Gastroesophageal sphincter (tissue), 4 donors: ENCODE measurements at regions not wholly inside any gene's neighbourhood (a gene's known extent, or its start where the extent isn't known, plus 50 kb on each side); places are given as distances from the start of the nearest gene placed in this dataset.
"Not testable (repeated sequence)": the region's sequence is repeated elsewhere in the genome, so short reads cannot be mapped to it uniquely, and the experiment has no call there.

Experiments used
- ATAC-seq: fragments of 150-250 bp; one replicate; pipeline ENCODE4 v1.9.1; 2016; ENCODE audit warnings: mild to moderate bottlenecking, moderate library complexity
- H3K27ac ChIP-seq, 4 donors: fragments of 200-600 bp; sonication (generic) in 3 of 4; 1 replicate in 3 of 4; 2 replicates in 1 of 4; pipeline ENCODE4 v1.5.1; 2016 to 2019
- H3K27me3 ChIP-seq: fragments of 200-600 bp; sonication (generic); one replicate; pipeline ENCODE4 v1.5.1; 2019
- H3K36me3 ChIP-seq, 2 donors: fragments of 200-600 bp; sonication (generic); one replicate each; pipeline ENCODE4 v1.5.1; 2019; ENCODE audit warnings: control low read depth in 1 of 2
- H3K4me1 ChIP-seq, 3 donors: fragments of 200-600 bp; sonication (generic); 1 replicate in 2 of 3; 2 replicates in 1 of 3; pipeline ENCODE4 v1.5.1; 2016 to 2019; ENCODE audit warnings: control low read depth in 2 of 3
- H3K4me3 ChIP-seq, 2 donors: fragments of 200-600 bp; sonication (generic); one replicate each; pipeline ENCODE4 v1.5.1; 2019; ENCODE audit warnings: mild to moderate bottlenecking in 1 of 2, moderate library complexity in 1 of 2
- H3K9me3 ChIP-seq, 3 donors: fragments of 200-600 bp; sonication (generic); one replicate each; pipeline ENCODE4 v1.5.1; 2017 to 2019; ENCODE audit warnings: control low read depth in 2 of 3
- EP300 ChIP-seq: sonication (generic); formaldehyde crosslinking; IDR thresholded peaks from one replicate; pipeline ENCODE4 v1.6.1; 2017; ENCODE audit warnings: antibody characterized with exemption, mild to moderate bottlenecking
- POLR2A ChIP-seq, 2 donors: fragments of 450-650 bp; IDR thresholded peaks; one replicate each; pipeline ENCODE4 v1.6.1; 2017; ENCODE audit warnings: antibody characterized with exemption in 2 of 2, mild to moderate bottlenecking in 2 of 2, moderate library complexity in 1 of 2
- POLR2AphosphoS5 ChIP-seq: sonication (generic); formaldehyde crosslinking; IDR thresholded peaks from one replicate; pipeline ENCODE4 v1.6.1; 2017; ENCODE audit warnings: antibody characterized with exemption
- whole genome bisulfite sequencing, 2 donors: methylation state at CpG; one replicate each; pipeline ENCODE4 v1.1.5; 2018; ENCODE audit warnings: low coverage in 1 of 2; 5-methylcytosine and 5-hydroxymethylcytosine counted together
- TF ChIP-seq, protein P1 (sequence below), 4 experiments: fragments of 200-600 bp in 2 of 4; fragments of 450-650 bp in 2 of 4; sonication (generic) in 1 of 4; IDR thresholded peaks; one replicate each; pipeline ENCODE4 v1.5.1; 2017 to 2019; ENCODE audit warnings: antibody characterized with exemption in 4 of 4, mild to moderate bottlenecking in 2 of 4, moderate library complexity in 2 of 4

- H3K27me3 ChIP-seq, result no peaks in the 10 kb centered on the region
- no peaks in the 10 kb centered on the region for H3K9me3 ChIP-seq
- peak overlapping the region in 1 of 2 donors; percentile 33 for H3K4me3 ChIP-seq
- H3K27ac ChIP-seq, result no peak overlapping the region
- 2 to 17% methylated on average over 1 to 9 of the region's 43 CpGs for WGBS, 2 donors
- TF ChIP-seq POLR2AphosphoS5, result no peak
- TF ChIP-seq, protein P1, sequence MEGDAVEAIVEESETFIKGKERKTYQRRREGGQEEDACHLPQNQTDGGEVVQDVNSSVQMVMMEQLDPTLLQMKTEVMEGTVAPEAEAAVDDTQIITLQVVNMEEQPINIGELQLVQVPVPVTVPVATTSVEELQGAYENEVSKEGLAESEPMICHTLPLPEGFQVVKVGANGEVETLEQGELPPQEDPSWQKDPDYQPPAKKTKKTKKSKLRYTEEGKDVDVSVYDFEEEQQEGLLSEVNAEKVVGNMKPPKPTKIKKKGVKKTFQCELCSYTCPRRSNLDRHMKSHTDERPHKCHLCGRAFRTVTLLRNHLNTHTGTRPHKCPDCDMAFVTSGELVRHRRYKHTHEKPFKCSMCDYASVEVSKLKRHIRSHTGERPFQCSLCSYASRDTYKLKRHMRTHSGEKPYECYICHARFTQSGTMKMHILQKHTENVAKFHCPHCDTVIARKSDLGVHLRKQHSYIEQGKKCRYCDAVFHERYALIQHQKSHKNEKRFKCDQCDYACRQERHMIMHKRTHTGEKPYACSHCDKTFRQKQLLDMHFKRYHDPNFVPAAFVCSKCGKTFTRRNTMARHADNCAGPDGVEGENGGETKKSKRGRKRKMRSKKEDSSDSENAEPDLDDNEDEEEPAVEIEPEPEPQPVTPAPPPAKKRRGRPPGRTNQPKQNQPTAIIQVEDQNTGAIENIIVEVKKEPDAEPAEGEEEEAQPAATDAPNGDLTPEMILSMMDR (IDR thresholded peaks at IDR 0.05), result peak; percentile 78 to 96 (median 89)
- H3K4me1 ChIP-seq, result peaks cover 0 to 10% (median 0%) of the 10 kb centered on the region in 3 donors
- H3K36me3 ChIP-seq, result no peaks in the 10 kb centered on the region
- peak; percentile 78 for ATAC-seq
Observed at GRCh38 chr10:64041185-64041988, 520.2 kb downstream of the REEP3 start.

DNA sequence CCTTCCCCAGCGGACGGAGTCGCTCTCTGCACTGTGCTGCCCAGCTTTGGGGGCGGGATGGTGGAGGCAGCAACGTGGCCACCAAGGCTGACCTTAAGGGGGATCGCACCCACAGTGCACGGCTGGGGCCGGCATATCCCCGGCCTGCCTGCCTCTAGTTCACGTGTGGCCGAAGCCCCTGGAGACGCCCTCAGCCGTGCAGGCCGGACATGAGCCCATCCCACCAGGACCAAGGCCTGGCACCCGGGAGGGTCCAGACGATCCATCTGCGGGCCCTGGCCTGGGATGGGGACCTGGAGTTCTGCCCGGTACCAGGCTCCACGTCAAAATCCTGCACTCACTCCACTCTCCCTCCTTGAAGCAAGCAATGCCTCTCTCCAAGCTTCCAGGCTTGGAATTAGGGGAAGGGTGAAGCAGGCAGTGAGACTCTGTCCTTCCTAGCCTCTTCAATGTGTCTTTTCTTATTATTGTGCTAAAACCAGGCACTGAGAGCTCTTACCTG is 520.8 kb downstream of the REEP3 start:
- no peaks in the 10 kb centered on the region for H3K27me3 ChIP-seq
- H3K36me3 ChIP-seq, result no peaks in the 10 kb centered on the region
- H3K4me1 ChIP-seq, result peaks cover 0 to 10% (median 0%) of the 10 kb centered on the region in 3 donors
- H3K27ac ChIP-seq, result no peak overlapping the region
- no peak overlapping the region for H3K4me3 ChIP-seq
- 43 to 63% methylated on average over 3 of the region's 19 CpGs for WGBS, 2 donors
- no peak for ATAC-seq
- TF ChIP-seq, protein P1 (IDR thresholded peaks at IDR 0.05), result no peak
- H3K9me3 ChIP-seq, result no peaks in the 10 kb centered on the region

DNA sequence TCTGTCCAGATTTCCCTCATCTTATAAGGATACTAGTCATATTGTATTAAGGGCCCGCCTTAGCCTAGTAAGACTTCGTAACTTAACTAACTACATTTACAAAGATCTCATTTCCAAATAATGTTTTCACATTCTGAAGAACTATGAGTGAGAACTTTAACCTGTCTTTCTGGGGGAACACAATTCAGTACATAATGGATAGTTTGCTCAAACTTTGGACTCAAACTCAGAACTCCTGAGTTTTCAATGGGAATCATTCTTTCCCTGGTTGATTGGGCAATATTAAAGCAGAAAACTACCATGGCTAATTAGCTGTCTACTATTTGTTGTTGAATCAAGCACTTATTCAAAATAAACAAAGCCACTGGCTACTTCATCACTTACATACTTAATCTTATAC is 522.9 kb downstream of the REEP3 start:
- no peak for TF ChIP-seq EP300
- TF ChIP-seq POLR2A (IDR thresholded peaks at IDR 0.05), result no peak
- TF ChIP-seq POLR2AphosphoS5, result no peak
- TF ChIP-seq, protein P1 (IDR thresholded peaks at IDR 0.05), result no peak
- Histone ChIP-seq H3K27ac (no peak overlapping the region), H3K36me3 (no peaks in the 10 kb centered on the region), H3K4me3 (no peak overlapping the region), H3K9me3 (no peaks in the 10 kb centered on the region), H3K4me1 (peaks cover 0 to 10% (median 0%) of the 10 kb centered on the region in 3 donors), H3K27me3 (no peaks in the 10 kb centered on the region)
- 97% methylated on average over 2 of the region's 2 CpGs; no CpG with 5 or more reads in 1 of the 2 donors for WGBS, 2 donors
- ATAC-seq, result no peak

- not testable (repeated sequence) for H3K9me3 ChIP-seq, H3K27me3 ChIP-seq, ATAC-seq, H3K36me3 ChIP-seq, H3K27ac ChIP-seq, H3K4me3 ChIP-seq
- peaks cover 0 to 10% (median 0%) of the 10 kb centered on the region in 3 donors for H3K4me1 ChIP-seq
- WGBS, 2 donors, result 92 to 93% methylated on average over 3 to 12 of the region's 16 CpGs
Observed at GRCh38 chr10:64044957-64045632, 523.9 kb downstream of the REEP3 start.

GRCh38 chr10:64054392-64054791 is 533.2 kb downstream of the REEP3 start:
- Histone ChIP-seq H3K27ac (no peak overlapping the region), H3K9me3 (no peaks in the 10 kb centered on the region), H3K4me3 (no peak overlapping the region), H3K36me3 (no peaks in the 10 kb centered on the region), H3K27me3 (no peaks in the 10 kb centered on the region), H3K4me1 (no peaks in the 10 kb centered on the region)
- no peak for ATAC-seq
- TF ChIP-seq EP300, result no peak
- TF ChIP-seq POLR2AphosphoS5, result no peak

- Histone ChIP-seq H3K27ac (no peak overlapping the region), H3K9me3 (no peaks in the 10 kb centered on the region), H3K36me3 (no peaks in the 10 kb centered on the region), H3K4me1 (no peaks in the 10 kb centered on the region), H3K4me3 (no peak overlapping the region), H3K27me3 (no peaks in the 10 kb centered on the region)
- 14 to 31% methylated on average over 1 of the region's 1 CpG for WGBS, 2 donors
- TF ChIP-seq, protein P1 (IDR thresholded peaks at IDR 0.05), result no peak
- TF ChIP-seq POLR2A (IDR thresholded peaks at IDR 0.05) (no peak), POLR2AphosphoS5 (no peak), EP300 (no peak)
- ATAC-seq, result no peak
Observed at GRCh38 chr10:64059884-64060283, 538.7 kb downstream of the REEP3 start.
